Left colon (tissue), 2 donors: ENCODE measurements at regions not wholly inside any gene's neighbourhood (a gene's known extent, or its start where the extent isn't known, plus 50 kb on each side); places are given as distances from the start of the nearest gene placed in this dataset.
"Not testable (repeated sequence)": the region's sequence is repeated elsewhere in the genome, so short reads cannot be mapped to it uniquely, and the experiment has no call there.

Experiments
- ATAC-seq: fragments of 200-7000 bp; cut with Tn5 transposase; one replicate; pipeline ENCODE4 v1.9.1; 2020; ENCODE audit warnings: mild to moderate bottlenecking, moderate library complexity
- DNase-seq, 2 donors: peaks; one replicate each; pipeline ENCODE4 v3.0.0-alpha.2; 2020
- intact Hi-C, 2 donors: fragments of 100-400 bp; cut with DNase I in 1 of 2; cut with micrococcal nuclease in 1 of 2; formaldehyde crosslinking; loops; one replicate each; pipeline versions ENCODE4 v1.11.2 to v1.14.0; 2022; cut with DNase I, micrococcal nuclease
- donor health status: DM: no; HTN: no; CAD: no.
- donor health status: DM: yes; HTN: yes; CAD: no.

- no peak for DNase-seq
- ATAC-seq: no peak
- intact Hi-C loops: no loop called here
Observed at GRCh38 chr20:57819691-57820380, 110.0 kb upstream of the PMEPA1 start.

DNA sequence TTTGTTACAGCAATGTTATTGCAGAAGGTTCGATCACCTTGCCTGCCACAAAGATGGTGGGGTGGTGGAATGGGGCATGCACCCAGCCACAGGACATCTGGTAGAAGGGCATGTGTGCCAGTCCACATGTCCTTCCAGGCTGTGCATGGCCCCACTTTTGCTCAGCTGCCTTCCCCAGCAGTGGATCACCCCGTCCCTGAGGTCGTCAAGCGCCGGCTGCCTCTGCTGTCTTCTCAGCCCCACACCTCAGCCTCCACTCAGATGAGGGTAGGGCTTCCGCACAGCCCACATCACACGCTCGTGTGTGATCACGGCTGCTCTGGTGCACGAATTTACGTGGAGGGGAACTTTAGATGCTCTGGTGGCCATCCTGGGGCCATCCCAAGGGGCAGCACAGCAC lies 109.5 kb upstream of the PMEPA1 start:
- no peak for ATAC-seq
- no peak for DNase-seq
- intact Hi-C loops: no loop called here

GRCh38 chr20:57818418-57819181 lies 108.8 kb upstream of the PMEPA1 start:
- DNase-seq (no peak), ATAC-seq (no peak)
- intact Hi-C loops: no loop called here

- intact Hi-C loops: no loop called here
- DNase-seq (no peak), ATAC-seq (no peak)
Observed at GRCh38 chr20:57815405-57815804, 105.6 kb upstream of the PMEPA1 start.

DNA sequence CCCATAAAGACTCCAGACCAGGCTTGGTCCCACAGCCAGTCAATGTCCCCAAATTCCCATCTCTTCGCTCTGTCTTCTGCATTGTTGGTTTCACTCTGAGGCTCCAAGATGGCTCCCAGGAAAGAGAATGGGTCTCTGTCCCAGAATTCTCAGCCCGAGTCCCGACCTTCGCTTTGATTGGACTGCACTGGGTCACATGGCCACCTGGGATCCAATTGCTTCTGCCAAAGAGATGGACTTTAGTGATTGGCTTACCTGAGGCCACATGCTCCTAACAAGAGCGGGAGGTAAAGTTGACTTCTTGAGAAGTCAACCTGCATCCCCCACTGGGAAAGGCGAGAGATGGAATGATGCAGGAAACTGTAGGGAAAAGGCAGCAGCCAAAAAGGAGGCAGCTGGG lies 104.7 kb upstream of the PMEPA1 start:
- intact Hi-C loops: no loop called here
- DNase-seq (no peak), ATAC-seq (no peak)

- DNase-seq (no peak), ATAC-seq (no peak)
- intact Hi-C loops: no loop called here
Observed at GRCh38 chr20:57813509-57814269, 103.9 kb upstream of the PMEPA1 start.

DNA sequence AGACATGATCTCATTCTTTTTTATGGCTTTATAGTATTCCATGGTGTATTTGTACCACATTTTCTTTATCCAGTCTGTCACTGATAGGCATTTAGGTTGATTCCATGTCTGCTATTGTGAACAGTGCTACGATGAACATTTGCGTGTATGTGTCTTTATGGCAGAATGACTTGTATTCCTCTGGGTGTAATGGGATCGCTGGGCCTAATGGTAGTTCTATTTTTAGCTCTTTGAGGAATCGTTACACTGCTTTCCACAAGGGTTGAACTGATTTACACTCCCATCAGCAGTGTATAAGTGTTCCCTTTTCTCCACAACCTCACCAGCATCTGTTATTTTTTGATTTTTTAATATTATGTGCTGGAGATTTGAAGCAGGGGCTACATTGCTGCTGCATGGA lies 102.8 kb upstream of the PMEPA1 start:
- not testable (repeated sequence) for DNase-seq, ATAC-seq

GRCh38 chr20:57811374-57812020 lies 101.7 kb upstream of the PMEPA1 start:
- intact Hi-C loops: no loop called here
- ATAC-seq: no peak
- no peak for DNase-seq

More for the DNA sequence above, 102.8 kb upstream of the PMEPA1 start:
- intact Hi-C loops: not testable (repeated sequence)

DNA sequence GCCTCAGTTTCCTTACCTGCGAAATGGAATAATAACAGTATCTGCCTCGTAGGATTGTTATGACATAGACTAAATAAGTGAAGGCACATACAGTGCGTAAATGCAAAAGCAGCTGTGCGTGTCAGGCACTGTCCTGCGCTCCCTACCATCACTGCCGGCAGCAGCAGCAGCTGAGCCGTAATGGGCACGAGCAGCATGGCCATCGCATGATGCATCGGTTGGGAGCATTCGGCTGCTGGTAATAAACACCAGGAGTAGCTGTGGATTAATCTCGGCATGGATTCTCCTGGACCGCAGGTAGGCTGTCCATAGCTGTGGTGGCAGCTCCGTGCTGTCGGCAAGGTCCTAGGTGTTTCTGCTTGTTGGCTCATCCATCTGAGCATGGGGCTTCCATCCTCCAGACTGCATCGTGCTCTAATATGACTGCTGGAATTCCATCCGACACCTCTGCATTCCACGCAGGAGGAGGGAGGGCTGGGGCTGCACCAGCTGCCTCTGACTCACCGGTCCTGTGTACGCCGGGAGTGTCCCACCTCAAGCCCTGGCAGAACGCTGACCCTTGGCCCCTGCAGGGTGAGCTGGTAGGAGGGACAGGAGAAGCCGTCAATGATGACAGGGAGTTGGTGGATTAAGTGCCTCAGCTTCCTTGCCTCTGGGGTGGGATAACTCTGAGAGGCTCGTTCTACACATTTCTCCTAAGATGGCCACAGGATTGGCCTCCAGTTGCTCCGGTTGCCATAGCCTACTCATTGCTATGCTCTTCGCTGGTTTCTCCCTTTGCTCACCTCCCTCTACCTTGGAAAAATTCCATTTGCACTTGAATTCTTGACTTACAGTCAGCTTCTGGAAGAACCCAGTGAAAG lies 100.9 kb upstream of the PMEPA1 start:
- DNase-seq: no peak
- intact Hi-C loops: no loop called here
- peak; percentile 41 for ATAC-seq

DNA sequence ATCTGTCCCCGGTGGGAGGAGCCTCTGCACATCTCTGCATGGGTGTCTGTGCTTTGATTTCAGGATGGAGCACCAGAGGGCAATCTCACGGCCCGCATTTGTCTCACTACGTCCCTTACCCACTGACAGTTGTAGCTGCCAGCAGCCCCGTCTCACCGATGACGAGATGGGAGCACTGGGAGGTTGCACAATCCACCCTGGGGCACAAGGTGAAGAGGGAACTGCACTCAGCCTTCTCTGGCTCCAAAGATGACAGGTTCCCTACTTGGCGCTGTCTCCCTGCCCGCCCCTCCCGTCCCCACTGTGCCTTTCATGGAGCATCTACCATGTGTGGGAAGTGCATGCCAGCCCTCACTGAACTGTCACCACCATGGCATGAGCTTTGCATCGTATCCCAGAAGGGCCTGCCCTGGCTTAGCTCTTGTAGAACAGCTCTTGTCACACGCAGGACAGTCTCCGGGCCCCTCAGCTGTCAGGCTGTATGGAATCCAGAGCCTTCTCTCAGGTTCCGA lies 99.9 kb upstream of the PMEPA1 start:
- intact Hi-C loops: no loop called here
- DNase-seq: no peak
- ATAC-seq: no peak

DNA sequence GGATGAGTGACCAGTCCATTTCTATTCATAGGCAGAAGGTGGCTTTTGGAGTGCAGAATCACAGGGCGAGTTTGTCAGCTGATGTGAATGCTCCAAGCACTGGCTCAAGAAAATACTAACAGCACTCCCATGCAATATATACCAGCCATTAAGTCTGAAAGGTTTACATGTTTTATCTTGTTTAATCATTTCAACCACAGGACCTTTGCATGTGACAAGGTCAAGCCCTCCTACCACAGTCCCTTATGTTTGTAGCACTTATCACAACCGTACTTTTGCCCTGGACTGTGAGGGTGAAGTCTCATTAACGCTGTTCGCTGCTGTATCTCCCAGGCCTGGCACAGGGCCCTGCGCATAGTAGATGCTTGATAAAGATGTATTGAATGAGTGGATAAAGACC lies 99.3 kb upstream of the PMEPA1 start:
- no peak for DNase-seq

GRCh38 chr20:57808264-57809070 lies 98.7 kb upstream of the PMEPA1 start:
- intact Hi-C loops: no loop called here
- no peak for DNase-seq
- ATAC-seq: no peak

More for the DNA sequence above, 99.3 kb upstream of the PMEPA1 start:
- no peak for ATAC-seq
- intact Hi-C loops: no loop called here

GRCh38 chr20:57807401-57808263 lies 97.8 kb upstream of the PMEPA1 start:
- no peak for ATAC-seq
- intact Hi-C loops: no loop called here

DNA sequence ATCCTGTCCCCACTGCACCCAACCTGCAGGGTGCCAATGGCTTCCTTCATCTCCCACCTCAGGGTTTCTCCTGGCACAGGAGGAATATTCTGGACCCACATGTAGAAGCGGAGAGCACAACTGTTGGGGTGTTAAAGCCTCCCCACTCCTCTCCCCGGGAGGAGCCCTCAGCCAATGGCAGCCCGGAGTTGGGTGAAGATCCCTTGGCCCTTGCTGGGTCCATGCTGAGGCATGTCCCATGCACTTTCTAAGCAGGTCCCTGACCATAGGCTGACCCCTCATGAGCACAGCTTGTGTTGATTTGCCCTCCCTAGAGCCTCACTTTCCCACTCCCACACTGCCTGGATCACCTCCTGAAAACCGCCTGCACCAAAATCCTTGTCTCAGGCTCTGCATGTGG lies 97.2 kb upstream of the PMEPA1 start:
- ATAC-seq (no peak), DNase-seq (no peak)
- intact Hi-C loops: no loop called here

More at GRCh38 chr20:57807401-57808263, 97.8 kb upstream of the PMEPA1 start:
- no peak for DNase-seq

- intact Hi-C loops: no loop called here
- ATAC-seq: no peak
- no peak for DNase-seq
Observed at GRCh38 chr20:57806476-57806875, 96.7 kb upstream of the PMEPA1 start.

- intact Hi-C loops: no loop called here
- DNase-seq: no peak
- no peak for ATAC-seq
Observed at GRCh38 chr20:57805747-57806146, 95.9 kb upstream of the PMEPA1 start.
